Glutamatergic neuron (in vitro differentiated cells): ENCODE measurements at regions not wholly inside any gene's neighbourhood (a gene's known extent, or its start where the extent isn't known, plus 50 kb on each side); places are given as distances from the start of the nearest gene placed in this dataset.

ENCODE experiments used
- DNase-seq: peaks from one replicate; pipeline ENCODE4 v3.0.0; 2022
- H3K27ac Mint-ChIP-seq: one replicate; pipeline ENCODE4 v1.8.0; 2020; ENCODE audit warnings: mild to moderate bottlenecking, mixed read lengths, inconsistent platforms; ENCODE audit not compliant: unreplicated experiment
- H3K27me3 Mint-ChIP-seq: one replicate; pipeline ENCODE4 v1.8.0; 2020; ENCODE audit warnings: mild to moderate bottlenecking, moderate library complexity, mixed read lengths, inconsistent platforms; ENCODE audit not compliant: unreplicated experiment
- H3K36me3 Mint-ChIP-seq: one replicate; pipeline ENCODE4 v1.8.0; 2020; ENCODE audit warnings: mild to moderate bottlenecking, mixed read lengths, inconsistent platforms; ENCODE audit not compliant: unreplicated experiment
- H3K4me1 Mint-ChIP-seq: one replicate; pipeline ENCODE4 v1.8.0; 2020; ENCODE audit warnings: mild to moderate bottlenecking, low read depth, mixed read lengths, inconsistent platforms; ENCODE audit not compliant: unreplicated experiment
- H3K4me3 Mint-ChIP-seq: one replicate; pipeline ENCODE4 v1.8.0; 2020; ENCODE audit warnings: mild to moderate bottlenecking, mixed read lengths, inconsistent platforms; ENCODE audit not compliant: unreplicated experiment
- H3K9me3 Mint-ChIP-seq: one replicate; pipeline ENCODE4 v1.8.0; 2020; ENCODE audit warnings: mild to moderate bottlenecking, moderate library complexity, mixed read lengths, inconsistent platforms; ENCODE audit not compliant: unreplicated experiment
- CTCF ChIP-seq: fragments of 200-600 bp; sonication (generic); IDR thresholded peaks from one replicate; pipeline ENCODE4 v1.5.0; 2021; ENCODE audit not compliant: partially characterized antibody, unreplicated experiment

- no peak for TF ChIP-seq CTCF
- Mint-ChIP-seq H3K36me3 (no peaks in the 10 kb centered on the region), H3K9me3 (peaks cover 3% of the 10 kb centered on the region), H3K27ac (no peak overlapping the region), H3K4me3 (no peak overlapping the region), H3K27me3 (peaks cover 3% of the 10 kb centered on the region), H3K4me1 (no peaks in the 10 kb centered on the region)
- DNase-seq = no peak
These were observed 100.5 kb upstream of the GLI2 start for GRCh38 chr2:120635146-120635545.

GRCh38 chr2:120637847-120638246, 97.8 kb upstream of the GLI2 start:
- H3K4me1 Mint-ChIP-seq = no peaks in the 10 kb centered on the region
- no peak for TF ChIP-seq CTCF
- no peak overlapping the region for H3K4me3 Mint-ChIP-seq
- peaks cover 3% of the 10 kb centered on the region for H3K27me3 Mint-ChIP-seq
- H3K9me3 Mint-ChIP-seq = no peaks in the 10 kb centered on the region
- no peak for DNase-seq
- peaks cover 8% of the 10 kb centered on the region for H3K36me3 Mint-ChIP-seq
- no peak overlapping the region for H3K27ac Mint-ChIP-seq

- H3K36me3 Mint-ChIP-seq = peaks cover 8% of the 10 kb centered on the region
- peaks cover 6% of the 10 kb centered on the region for H3K27me3 Mint-ChIP-seq
- no peak for DNase-seq
- H3K4me3 Mint-ChIP-seq = no peak overlapping the region
- no peaks in the 10 kb centered on the region for H3K9me3 Mint-ChIP-seq
- H3K27ac Mint-ChIP-seq = no peak overlapping the region
- no peak for TF ChIP-seq CTCF
- H3K4me1 Mint-ChIP-seq = no peaks in the 10 kb centered on the region
These were observed 97.2 kb upstream of the GLI2 start for GRCh38 chr2:120638450-120638849.

GRCh38 chr2:120641366-120641771, 94.3 kb upstream of the GLI2 start:
- no peak for TF ChIP-seq CTCF
- Mint-ChIP-seq H3K9me3 (no peaks in the 10 kb centered on the region), H3K27ac (no peak overlapping the region), H3K27me3 (peaks cover 6% of the 10 kb centered on the region), H3K4me3 (no peak overlapping the region), H3K4me1 (no peaks in the 10 kb centered on the region), H3K36me3 (peaks cover 8% of the 10 kb centered on the region)
- DNase-seq = no peak

- Mint-ChIP-seq H3K36me3 (peaks cover 8% of the 10 kb centered on the region), H3K27me3 (peaks cover 6% of the 10 kb centered on the region), H3K4me3 (no peak overlapping the region), H3K27ac (no peak overlapping the region), H3K9me3 (no peaks in the 10 kb centered on the region), H3K4me1 (no peaks in the 10 kb centered on the region)
- no peak for DNase-seq
- TF ChIP-seq CTCF = no peak
These were observed 93.0 kb upstream of the GLI2 start for GRCh38 chr2:120642646-120643045.
